HG02943 (cell line): ENCODE measurements at regions not wholly inside any gene's neighbourhood (a gene's known extent, or its start where the extent isn't known, plus 50 kb on each side); places are given as distances from the start of the nearest gene placed in this dataset.
"Not testable (repeated sequence)": the region's sequence is repeated elsewhere in the genome, so short reads cannot be mapped to it uniquely, and the experiment has no call there.

ENCODE experiments used
- ATAC-seq: cut with Tn5 transposase; IDR thresholded peaks from one replicate; pipeline ENCODE4 v1.9.1; 2021; ENCODE audit warnings: mild to moderate bottlenecking, low read depth, moderate library complexity; ENCODE audit not compliant: unreplicated experiment

- no peak for ATAC-seq
These were observed 1029.9 kb upstream of the WWC1 start for GRCh38 chr5:167261309-167262100.

DNA sequence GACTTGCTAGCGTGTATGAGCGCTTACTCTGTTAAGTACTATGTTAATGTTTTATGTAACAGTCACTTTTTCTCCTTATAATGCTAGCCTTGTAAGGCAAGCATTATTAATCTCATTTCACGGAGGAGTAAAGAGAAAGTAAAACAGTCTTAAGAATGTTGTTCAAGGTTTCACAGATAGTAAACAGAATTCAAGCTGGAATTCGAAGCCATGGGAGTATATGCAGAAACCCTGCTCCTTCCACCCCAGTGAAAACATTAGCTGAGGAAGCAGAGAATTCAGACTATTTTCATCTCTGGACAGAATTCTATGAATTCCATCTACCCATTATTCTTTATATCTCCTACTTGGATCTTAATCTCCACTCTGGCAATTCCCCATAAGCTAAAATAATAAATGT, 1028.3 kb upstream of the WWC1 start:
- ATAC-seq = no peak

GRCh38 chr5:167264348-167264747, 1027.1 kb upstream of the WWC1 start:
- ATAC-seq = no peak

- no peak for ATAC-seq
These were observed 1023.1 kb upstream of the WWC1 start for GRCh38 chr5:167268337-167268736.

- ATAC-seq = no peak
These were observed 1022.3 kb upstream of the WWC1 start for GRCh38 chr5:167269146-167269545.

- no peak for ATAC-seq
These were observed 1020.4 kb upstream of the WWC1 start for GRCh38 chr5:167271081-167271480.

- ATAC-seq = no peak
These were observed 1019.9 kb upstream of the WWC1 start for GRCh38 chr5:167271511-167271910.

GRCh38 chr5:167280111-167280510, 1011.3 kb upstream of the WWC1 start:
- ATAC-seq = no peak

GRCh38 chr5:167281925-167282324, 1009.5 kb upstream of the WWC1 start:
- ATAC-seq = no peak

DNA sequence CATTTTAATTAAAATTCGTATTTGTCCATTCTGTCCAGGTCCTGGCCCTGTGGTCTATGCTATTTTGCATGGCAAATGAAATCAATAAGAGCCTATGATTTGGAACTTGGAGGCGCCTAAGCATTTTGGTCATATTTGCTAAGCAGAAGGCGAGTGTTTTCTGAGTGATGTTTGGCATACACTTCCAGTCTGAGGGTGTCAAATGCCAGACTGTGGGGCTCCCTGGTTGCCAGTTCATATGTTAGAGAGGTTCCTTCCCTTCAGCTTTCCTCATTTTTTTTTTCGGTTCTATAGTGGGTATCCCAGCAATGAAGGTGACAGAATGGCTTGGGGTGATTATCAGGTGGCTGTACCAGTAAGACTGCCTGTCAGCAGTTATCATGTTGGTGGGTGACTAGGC, 1007.8 kb upstream of the WWC1 start:
- ATAC-seq = no peak

DNA sequence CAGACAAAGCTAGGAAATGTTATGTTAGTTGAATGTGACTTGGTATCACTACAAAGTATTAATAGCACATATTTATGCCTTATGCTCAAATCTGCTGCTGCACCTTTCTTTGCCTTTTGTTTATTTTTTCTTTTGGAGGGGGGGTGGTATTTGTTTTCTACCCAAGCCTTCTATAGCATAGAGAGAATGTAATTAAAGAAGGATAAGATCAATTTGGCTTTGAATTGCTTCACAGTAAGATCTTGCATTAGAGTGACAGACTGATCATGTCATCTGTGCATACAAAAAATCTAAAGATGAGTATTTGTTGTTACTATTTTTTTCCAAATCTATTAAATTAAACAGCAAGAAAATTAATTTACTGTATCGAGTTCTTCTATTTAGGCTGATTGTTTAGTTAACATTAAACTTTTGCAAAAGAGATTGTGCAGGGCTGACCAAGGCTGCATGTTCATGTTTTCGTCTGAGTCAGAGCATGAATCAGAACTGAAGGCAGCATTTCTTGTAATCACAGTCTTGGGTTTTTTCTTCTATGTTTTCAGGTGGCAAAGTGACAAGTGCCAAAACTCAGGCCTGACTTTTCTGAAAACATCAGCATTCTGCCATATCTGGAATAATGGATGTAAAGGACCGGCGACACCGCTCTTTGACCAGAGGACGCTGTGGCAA, 1007.1 kb upstream of the WWC1 start:
- no peak for ATAC-seq

GRCh38 chr5:167285591-167285990, 1005.9 kb upstream of the WWC1 start:
- ATAC-seq = no peak

DNA sequence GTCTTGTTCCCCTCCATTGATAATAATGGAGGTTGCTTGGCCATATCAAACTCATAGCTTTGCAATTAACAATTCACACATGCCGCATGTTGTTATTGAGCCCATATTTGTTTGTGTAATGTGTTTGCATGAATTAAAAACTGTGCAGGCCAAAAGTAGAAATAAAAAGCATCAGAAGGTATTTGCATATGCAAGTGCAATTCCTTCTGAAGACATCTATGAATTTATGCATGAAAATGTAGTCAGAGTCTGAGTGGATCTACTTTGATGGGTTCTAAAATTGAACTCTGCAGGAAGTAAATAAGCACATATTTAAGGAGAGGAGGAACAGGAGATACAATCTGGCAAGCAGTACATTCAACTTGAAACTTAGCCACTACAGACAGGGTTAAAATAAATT, 1004.6 kb upstream of the WWC1 start:
- ATAC-seq = no peak

GRCh38 chr5:167290478-167290877, 1001.0 kb upstream of the WWC1 start:
- ATAC-seq = no peak

- no peak for ATAC-seq
These were observed 996.4 kb upstream of the WWC1 start for GRCh38 chr5:167294882-167295680.

DNA sequence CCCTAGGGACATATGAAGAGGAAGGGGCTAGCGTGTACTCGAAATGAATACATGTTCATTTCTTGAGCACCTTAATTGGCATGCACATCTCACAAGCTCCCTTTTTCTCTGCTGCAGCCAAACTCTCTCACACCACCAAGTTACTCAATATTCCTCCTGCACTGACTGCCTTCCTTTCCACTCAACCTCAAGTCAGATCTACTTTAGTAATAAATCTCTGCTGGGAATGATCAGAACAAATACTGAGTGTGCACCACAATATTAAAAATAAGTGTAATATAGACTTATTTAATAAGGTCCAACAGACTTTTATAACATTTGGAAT, 995.8 kb upstream of the WWC1 start:
- ATAC-seq = no peak

DNA sequence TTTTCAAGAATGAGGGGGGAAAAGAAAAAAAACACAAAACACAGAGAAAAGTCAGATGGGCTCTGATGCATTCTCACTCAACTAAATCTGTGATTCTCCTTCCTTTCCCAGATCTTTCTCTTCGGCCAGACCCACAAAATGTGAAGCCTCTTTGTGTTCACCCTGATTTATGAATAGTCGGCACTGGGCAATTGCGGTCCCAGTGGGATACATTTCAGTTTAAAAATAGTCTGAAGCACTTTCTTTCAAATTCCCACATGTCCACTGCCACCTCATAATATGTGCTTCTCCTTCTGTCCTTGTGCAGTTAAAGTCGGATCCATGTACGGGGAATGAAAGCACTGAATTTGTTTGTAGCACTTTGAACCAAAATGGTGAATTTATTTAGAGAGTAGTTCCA, 995.4 kb upstream of the WWC1 start:
- no peak for ATAC-seq

DNA sequence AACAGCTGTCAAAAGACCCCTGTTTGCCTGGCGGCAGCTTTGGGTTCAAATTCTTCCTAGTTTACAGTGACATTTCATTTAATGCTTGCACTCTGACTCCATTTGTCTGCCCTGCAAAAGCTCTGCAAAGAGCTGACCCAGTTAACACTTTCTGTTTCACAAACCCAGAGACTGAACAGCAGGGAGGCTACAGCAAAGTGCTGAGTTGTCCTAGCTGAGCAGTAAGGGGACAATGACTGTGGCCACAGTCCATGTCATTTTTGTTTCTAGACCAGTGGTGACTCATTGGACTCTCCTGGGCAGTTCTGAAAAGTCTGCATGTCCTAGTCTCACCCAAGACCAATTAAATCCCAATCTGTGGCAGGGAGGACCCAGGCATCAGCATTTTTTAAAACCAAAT, 994.8 kb upstream of the WWC1 start:
- ATAC-seq = no peak

GRCh38 chr5:167299861-167300260, 991.6 kb upstream of the WWC1 start:
- not testable (repeated sequence) for ATAC-seq

DNA sequence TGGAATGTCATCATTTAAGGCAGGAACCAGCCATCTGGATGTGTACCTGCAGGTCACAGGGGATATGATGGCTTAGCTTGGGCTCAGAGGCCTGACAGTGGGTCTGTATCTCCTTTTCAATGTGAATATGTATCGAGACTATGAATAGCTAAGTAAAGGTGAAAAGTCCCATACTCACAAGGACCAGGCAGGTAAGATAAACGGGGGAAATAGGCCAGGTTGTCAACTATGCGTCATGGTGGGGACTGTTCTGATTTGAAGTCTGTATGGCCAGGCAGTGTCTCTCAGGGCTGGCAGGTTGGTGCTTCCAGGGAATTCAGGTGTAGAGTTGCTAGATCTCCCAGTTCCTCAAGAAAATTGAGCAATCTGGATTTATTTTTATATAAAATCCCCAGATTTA, 987.9 kb upstream of the WWC1 start:
- ATAC-seq = no peak

GRCh38 chr5:167304834-167305469, 986.5 kb upstream of the WWC1 start:
- ATAC-seq = no peak
